DOHH2 (cell line): ENCODE measurements at regions not wholly inside any gene's neighbourhood (a gene's known extent, or its start where the extent isn't known, plus 50 kb on each side); places are given as distances from the start of the nearest gene placed in this dataset.

Experiments used
- H3F3A ChIP-seq: fragments of 200-600 bp; sonication (generic), shearing (Covaris generic); 2 replicates; pipeline ENCODE4 v1.6.0; 2016; ENCODE audit warnings: antibody characterized with exemption, mild to moderate bottlenecking; ENCODE audit not compliant: control insufficient read depth, insufficient read depth
- H3K27ac ChIP-seq: fragments of 200-600 bp; sonication (generic); 2 replicates; pipeline ENCODE4 v1.5.1; 2014; ENCODE audit warnings: low read depth, mild to moderate bottlenecking, low read length, moderate library complexity
- H3K27me3 ChIP-seq: fragments of 200-600 bp; sonication (generic); 2 replicates; pipeline ENCODE4 v1.6.1; 2014; ENCODE audit warnings: mild to moderate bottlenecking, low read length, mixed read lengths; ENCODE audit not compliant: control insufficient read depth
- H3K36me3 ChIP-seq: fragments of 200-600 bp; sonication (generic); 2 replicates; pipeline ENCODE4 v1.6.1; 2014; ENCODE audit warnings: mild to moderate bottlenecking, low read length, moderate library complexity, mixed read lengths; ENCODE audit not compliant: control insufficient read depth
- H3K4me1 ChIP-seq: fragments of 200-600 bp; sonication (generic); 2 replicates; pipeline ENCODE4 v1.6.1; 2014; ENCODE audit warnings: mild to moderate bottlenecking, low read length, mixed read lengths; ENCODE audit not compliant: control insufficient read depth
- H3K4me2 ChIP-seq: fragments of 200-600 bp; sonication (generic); 2 replicates; pipeline ENCODE4 v1.6.0; 2014; ENCODE audit warnings: mild to moderate bottlenecking, low read length, moderate library complexity
- H3K4me3 ChIP-seq: fragments of 200-600 bp; sonication (generic); 2 replicates; pipeline ENCODE4 v1.5.1; 2014; ENCODE audit warnings: mild to moderate bottlenecking, low read length, mixed read lengths
- H3K79me2 ChIP-seq: fragments of 200-600 bp; sonication (generic); 2 replicates; pipeline ENCODE4 v1.6.1; 2014; ENCODE audit warnings: mild to moderate bottlenecking, low read length, mixed read lengths; ENCODE audit not compliant: control insufficient read depth
- H3K9me2 ChIP-seq: fragments of 200-600 bp; sonication (generic); replicated peaks from 2 replicates; pipeline ENCODE4 v1.6.1; 2014; ENCODE audit warnings: mild to moderate bottlenecking, low read length, mixed read lengths; ENCODE audit not compliant: control insufficient read depth
- H3K9me3 ChIP-seq: fragments of 200-600 bp; sonication (generic); 2 replicates; pipeline ENCODE4 v1.6.1; 2014; ENCODE audit warnings: antibody characterized with exemption, low read length, mixed read lengths; ENCODE audit not compliant: control insufficient read depth, insufficient read depth
- H4K20me1 ChIP-seq: fragments of 200-600 bp; sonication (generic); 2 replicates; pipeline ENCODE4 v1.6.0; 2014; ENCODE audit warnings: low read depth, mild to moderate bottlenecking, antibody characterized with exemption, low read length, moderate library complexity; ENCODE audit not compliant: control insufficient read depth, insufficient read depth
- CTCF ChIP-seq: fragments of 200-600 bp; sonication (generic); IDR thresholded peaks from one replicate; pipeline ENCODE4 v1.5.1; 2014; ENCODE audit warnings: antibody characterized with exemption, mild to moderate bottlenecking, low read depth, low read length; ENCODE audit not compliant: poor library complexity, severe bottlenecking
- EZH2phosphoT487 ChIP-seq: fragments of 200-600 bp; sonication (generic); IDR thresholded peaks from 2 replicates; pipeline ENCODE4 v1.6.1; 2017; ENCODE audit warnings: borderline replicate concordance, mild to moderate bottlenecking, antibody characterized with exemption, low read length, moderate library complexity, mixed read lengths

- Histone ChIP-seq H3K36me3 (no peaks in the 10 kb centered on the region), H3F3A (no peaks in the 10 kb centered on the region), H3K4me3 (no peak overlapping the region), H3K79me2 (no peaks in the 10 kb centered on the region), H3K9me2 (no peaks in the 10 kb centered on the region), H3K27me3 (peaks cover 3% of the 10 kb centered on the region; the same call in 1 of the 2 replicates), H3K27ac (no peak overlapping the region), H4K20me1 (no peaks in the 10 kb centered on the region), H3K4me1 (no peaks in the 10 kb centered on the region), H3K9me3 (no peaks in the 10 kb centered on the region; the same call in 1 of the 2 replicates), H3K4me2 (no peak overlapping the region)
- TF ChIP-seq CTCF (no peak), EZH2phosphoT487 (no peak)
Observed at GRCh38 chr16:50480206-50480605, 68.0 kb upstream of the NKD1 start.

GRCh38 chr16:50479771-50480170, 68.4 kb upstream of the NKD1 start:
- H3K4me2 ChIP-seq = no peak overlapping the region
- H3K4me1 ChIP-seq = no peaks in the 10 kb centered on the region
- no peaks in the 10 kb centered on the region for H3K9me2 ChIP-seq
- H3K36me3 ChIP-seq = no peaks in the 10 kb centered on the region
- H3K27ac ChIP-seq = no peak overlapping the region
- H4K20me1 ChIP-seq = no peaks in the 10 kb centered on the region
- no peaks in the 10 kb centered on the region for H3F3A ChIP-seq
- no peaks in the 10 kb centered on the region for H3K9me3 ChIP-seq
- H3K4me3 ChIP-seq = no peak overlapping the region
- TF ChIP-seq EZH2phosphoT487 (no peak), CTCF (no peak)
- peaks cover 3% of the 10 kb centered on the region; the same call in 1 of the 2 replicates for H3K27me3 ChIP-seq
- H3K79me2 ChIP-seq = no peaks in the 10 kb centered on the region

GRCh38 chr16:50478773-50479149, 69.4 kb upstream of the NKD1 start:
- peaks cover 3% of the 10 kb centered on the region; the same call in 1 of the 2 replicates for H3K27me3 ChIP-seq
- H3K27ac ChIP-seq = no peak overlapping the region
- H3K9me3 ChIP-seq = no peaks in the 10 kb centered on the region
- H3F3A ChIP-seq = no peaks in the 10 kb centered on the region
- no peak for TF ChIP-seq CTCF
- no peak overlapping the region for H3K4me3 ChIP-seq
- no peaks in the 10 kb centered on the region for H3K4me1 ChIP-seq
- H3K36me3 ChIP-seq = no peaks in the 10 kb centered on the region
- no peaks in the 10 kb centered on the region for H3K9me2 ChIP-seq
- no peaks in the 10 kb centered on the region for H3K79me2 ChIP-seq
- no peaks in the 10 kb centered on the region for H4K20me1 ChIP-seq
- no peak overlapping the region for H3K4me2 ChIP-seq
